ENCODE measurements at regions not wholly inside any gene's neighbourhood (a gene's known extent, or its start where the extent isn't known, plus 50 kb on each side); places are given as distances from the start of the nearest gene placed in this dataset.
A peak's percentile ranks its signal among the peaks of the same experiment; 100 is the strongest.

DNA sequence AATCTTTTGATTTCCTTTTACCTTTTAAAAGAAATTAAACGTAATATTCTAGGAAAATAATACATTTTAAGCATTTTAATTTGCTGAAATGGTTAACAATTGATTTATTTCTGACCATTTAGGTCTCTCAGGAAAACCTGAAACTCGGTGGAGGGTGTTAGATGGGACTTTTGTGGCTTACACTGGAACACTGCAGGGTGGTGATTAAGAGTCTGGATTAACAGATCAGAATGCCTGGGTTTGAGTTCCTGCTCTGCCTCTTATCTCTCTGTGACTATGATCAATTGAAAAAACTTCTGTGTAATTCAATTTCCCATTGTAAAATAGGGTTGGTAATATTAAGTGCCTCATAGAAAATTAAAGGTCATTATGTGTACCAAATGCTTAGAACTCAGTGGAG, 168.7 kb downstream of the UBE2E3 start:
- no peak for DNase-seq (ENCODE audit: low spot score)

DNA sequence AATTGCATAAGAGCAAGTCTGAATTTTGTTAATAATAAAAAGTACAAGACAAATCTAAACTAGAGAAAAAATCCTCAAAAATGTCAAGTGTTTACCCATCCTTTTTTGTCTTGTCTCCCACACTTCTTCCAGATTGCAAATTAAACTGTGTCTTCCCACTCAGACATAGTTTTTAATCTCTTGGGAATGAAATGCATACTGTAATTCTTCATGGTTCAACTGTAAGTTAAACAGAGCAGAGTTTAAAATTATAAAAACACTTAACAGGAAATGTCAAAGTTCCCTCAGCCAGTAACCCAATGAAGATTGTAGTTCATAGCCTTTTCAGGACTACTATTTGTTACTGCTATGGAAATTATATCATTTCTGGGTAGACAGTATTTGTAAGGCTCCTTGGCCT, 171.8 kb downstream of the UBE2E3 start:
- no peak for DNase-seq (ENCODE audit: low spot score)

DNA sequence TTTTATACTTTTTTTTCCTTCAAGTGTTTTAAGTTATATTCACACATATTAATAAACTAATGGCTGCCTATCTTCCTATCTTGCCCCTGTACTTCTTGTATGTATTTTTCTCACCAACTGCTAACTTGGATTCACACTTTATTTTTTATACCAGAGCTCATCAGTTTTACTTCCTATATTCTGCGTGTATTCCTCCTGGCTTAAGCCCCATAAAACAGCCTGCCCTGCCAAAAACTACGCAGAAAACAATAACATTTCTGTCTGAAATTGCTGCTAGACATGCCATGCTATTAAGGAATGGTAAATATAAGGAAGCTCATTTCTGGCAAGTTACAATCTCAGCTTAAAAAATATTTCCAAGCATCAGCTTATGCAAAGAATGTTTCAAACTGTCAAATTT, 172.3 kb downstream of the UBE2E3 start:
- no peak for DNase-seq (ENCODE audit: low spot score)

DNA sequence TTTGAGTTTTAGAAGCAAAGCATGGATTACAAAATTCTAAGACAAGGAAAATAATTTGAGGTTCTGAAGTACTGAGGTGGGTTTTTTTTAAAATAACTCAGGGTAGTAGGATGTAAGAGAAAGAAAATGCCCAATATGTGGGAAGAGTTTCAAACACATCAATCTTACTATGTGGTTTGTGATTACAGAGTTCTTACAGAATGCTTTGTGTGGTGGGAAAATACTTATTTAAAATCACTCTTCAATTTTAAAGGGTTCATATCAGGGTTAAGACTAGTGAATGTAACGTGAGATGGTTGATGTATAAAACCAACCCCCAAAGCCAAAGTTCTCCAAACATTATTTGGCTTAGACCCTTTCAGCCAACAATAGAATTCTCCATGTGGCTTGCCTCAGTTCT, 173.5 kb downstream of the UBE2E3 start:
- no peak for DNase-seq (ENCODE audit: low spot score)

DNA sequence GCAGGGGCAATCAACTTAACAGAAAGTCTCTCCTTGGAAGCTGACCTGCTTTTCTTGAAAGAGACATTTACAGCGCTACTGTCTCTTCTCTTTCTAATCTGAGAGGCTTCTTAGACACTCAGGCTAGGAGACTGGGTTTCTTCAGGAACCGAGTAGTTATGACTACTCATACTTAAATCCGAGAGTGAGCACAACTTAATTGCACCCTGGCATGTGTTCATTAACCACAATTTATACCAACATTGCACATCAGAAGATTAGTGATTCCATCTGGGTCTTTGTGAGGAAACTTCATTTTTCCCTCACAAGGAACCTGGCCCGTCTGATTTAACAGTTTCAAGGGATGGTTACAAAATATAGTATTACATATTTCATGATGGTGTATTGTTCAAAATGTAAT, 176.9 kb downstream of the UBE2E3 start:
- no peak for DNase-seq (ENCODE audit: low spot score)

DNA sequence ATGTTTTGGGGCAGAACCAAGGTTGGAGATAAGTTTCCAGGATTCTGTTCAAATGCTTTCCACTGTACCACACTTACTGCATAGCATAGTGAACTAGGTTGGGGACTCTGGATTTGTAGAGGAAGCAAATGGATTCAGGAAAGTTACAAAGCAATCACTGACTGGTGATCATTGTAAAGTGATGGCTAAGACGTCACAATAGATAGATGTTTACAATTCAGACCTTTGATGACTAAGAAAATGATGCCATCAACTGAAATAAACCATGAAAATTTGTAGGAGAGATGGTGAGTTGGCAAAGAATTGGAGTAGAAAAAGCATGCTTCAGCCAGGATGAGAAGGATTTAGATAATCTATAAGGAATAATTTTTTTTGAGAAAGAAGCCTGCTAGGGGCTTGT, 178.0 kb downstream of the UBE2E3 start:
- no peak for DNase-seq (ENCODE audit: low spot score)

DNA sequence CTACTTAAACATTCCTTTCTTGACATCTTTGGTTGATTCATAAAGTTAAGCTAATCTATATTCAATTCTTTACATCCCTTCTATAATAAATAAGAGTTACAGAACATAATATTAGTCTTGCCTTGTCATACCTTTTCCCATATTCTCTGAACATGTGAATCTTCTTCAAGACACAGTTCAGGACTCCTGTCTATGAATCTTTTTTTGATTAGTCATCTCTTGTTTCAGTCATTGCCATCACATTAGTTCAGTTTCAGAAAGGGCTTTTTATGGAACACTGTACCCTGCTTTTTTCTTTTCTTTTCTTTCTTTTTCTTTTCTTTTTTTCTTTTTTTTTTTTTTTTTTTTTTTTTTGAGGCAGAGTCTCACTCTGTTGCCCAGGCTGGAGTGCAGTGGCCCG, 181.2 kb downstream of the UBE2E3 start:
- DNase-seq (ENCODE audit: low spot score): no peak

DNA sequence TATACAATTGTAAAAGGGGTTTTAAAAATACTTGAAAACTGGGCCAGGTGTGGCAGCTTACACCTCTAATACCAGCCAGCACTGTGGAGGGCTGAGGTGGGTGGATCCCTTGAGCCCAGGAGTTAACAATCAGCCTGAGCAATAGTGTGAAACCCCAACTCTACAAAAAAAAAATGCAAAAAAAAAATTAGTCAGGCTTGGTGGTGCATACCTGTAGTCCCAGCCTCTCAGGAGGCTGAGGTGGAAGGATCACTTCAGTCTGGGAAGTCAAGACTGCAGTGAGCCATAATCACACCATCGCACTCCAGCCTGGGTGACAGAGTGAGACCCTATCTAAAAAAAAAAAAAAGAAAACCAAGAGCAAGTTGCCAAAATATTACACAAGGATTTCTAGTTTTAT, 182.7 kb downstream of the UBE2E3 start:
- peak; percentile 75 for DNase-seq (ENCODE audit: low spot score)

DNA sequence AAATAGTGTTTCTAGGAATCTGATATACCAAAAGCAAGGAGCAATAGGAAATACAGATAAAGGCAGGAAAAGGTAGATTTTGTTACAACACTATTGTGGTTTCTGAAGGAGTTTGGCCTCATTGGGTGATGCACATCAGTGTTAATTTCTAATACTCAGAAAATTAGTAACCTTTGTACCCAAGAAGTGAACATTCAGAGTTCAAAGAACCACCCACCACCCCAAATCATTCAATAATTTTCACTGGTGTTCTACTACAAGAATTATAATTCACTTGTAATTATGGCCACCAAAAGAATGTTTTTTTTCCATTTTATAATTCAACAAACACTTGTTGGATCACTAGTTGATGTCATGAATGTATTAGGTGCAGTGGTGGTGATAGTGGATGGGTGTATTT, 183.3 kb downstream of the UBE2E3 start:
- DNase-seq (ENCODE audit: low spot score): peak; percentile 72

DNA sequence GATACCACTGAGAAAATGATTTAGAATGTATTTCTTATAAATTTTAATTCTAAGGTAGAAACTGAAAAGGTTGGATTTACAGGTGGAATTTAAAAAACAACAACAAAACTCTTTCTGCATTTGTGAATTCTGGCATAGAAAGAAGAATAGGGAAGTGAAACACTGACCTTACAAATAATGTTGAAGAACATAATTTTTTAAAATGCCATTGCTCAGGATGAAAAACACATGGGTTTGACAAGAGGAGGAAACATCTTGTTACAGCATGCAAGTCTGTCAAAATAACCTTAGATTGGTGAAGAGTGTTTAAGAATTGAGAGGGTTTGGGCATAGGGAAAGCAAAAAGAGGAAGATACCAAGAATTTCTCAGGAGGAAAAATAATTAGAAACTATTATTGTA, 184.3 kb downstream of the UBE2E3 start:
- DNase-seq (ENCODE audit: low spot score): no peak

DNA sequence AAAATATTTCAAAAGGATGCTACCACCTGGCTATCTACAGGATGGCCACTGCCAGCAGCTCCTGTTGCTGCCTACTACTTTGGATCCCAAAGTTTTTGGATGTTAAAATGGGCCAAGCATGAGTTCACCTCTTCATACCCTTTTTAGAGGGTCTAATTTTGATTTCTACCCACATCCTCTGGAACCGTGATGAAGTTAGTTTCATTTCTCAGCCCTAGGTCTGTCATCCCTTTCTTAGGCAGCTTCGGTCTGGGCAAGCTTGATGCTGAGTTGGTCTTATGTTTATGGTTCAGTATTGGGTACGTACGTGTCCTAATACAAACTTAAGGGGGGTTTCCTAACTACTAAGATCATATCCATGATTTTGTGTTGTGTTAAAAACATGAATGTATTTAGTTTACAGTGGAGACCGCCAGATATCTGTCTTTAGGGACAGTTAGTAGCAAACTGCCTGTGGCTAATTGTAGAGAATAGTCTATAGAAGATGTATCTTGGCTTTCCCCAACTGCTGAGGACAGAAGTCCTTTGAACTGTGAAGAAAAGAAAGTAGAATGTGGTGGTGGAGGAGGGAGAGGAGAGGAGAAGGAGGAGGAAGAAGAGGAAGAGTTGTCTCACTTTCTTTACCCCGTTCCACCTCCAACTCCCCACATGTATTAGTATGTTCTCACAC, 184.9 kb downstream of the UBE2E3 start:
- DNase-seq (ENCODE audit: low spot score): peak; percentile 66

DNA sequence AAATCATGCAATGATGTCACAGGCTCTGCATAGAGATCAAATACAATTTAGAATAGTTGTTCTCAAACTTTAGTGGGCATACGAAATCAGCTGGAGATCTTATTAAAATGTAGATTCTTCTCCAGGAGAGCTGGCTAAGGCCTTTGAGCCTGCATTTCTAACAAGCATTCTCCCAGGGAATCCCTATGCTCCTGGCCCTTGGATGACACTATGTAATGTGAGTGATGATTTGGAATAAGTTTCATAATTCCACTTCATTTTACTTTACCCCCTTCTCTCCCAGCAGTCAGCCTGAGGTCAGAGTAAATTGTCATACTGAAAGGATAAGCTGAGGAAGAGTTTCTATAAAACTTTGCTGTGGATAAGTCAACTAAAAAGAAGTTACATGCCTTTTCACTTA, 189.1 kb downstream of the UBE2E3 start:
- DNase-seq (ENCODE audit: low spot score): no peak

DNA sequence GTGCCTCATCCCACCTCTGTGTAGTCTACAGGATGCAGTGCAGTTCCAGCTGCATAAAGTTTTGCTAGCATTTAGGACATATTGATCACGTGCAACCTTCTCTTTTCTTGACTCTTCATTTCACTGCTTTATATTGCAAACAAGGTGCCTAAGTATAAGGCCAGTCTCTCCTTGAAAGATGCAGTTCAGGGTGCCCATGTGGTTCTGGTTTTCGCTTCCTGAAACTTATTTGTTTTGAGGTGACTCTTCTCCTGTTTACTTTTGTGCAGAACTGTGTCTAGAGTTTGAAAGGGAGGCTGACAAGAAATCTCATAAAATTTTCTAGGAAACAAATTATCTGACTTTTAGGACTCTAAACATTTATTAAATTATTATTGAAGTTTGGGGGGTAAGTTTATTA, 189.9 kb downstream of the UBE2E3 start:
- peak; percentile 53 for DNase-seq (ENCODE audit: low spot score)

DNA sequence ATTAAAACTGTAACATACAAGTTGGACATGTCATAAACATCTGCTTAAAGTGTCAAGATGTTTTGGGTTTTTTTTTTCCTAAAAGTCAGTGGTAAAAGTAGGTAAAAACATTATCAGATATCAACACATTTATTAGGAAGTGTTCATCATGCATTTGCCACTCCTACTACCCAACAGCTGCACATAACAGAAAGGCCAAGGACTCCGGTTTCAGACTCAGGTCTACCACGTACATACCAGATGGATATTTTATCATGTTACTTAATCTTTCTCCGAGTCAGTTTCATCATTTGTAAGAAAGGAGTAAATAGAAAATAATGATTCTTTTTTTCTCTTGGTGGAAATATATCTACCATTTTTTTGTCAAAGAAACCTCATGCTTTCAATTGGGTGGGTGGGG, 192.3 kb downstream of the UBE2E3 start:
- DNase-seq (ENCODE audit: low spot score): no peak

DNA sequence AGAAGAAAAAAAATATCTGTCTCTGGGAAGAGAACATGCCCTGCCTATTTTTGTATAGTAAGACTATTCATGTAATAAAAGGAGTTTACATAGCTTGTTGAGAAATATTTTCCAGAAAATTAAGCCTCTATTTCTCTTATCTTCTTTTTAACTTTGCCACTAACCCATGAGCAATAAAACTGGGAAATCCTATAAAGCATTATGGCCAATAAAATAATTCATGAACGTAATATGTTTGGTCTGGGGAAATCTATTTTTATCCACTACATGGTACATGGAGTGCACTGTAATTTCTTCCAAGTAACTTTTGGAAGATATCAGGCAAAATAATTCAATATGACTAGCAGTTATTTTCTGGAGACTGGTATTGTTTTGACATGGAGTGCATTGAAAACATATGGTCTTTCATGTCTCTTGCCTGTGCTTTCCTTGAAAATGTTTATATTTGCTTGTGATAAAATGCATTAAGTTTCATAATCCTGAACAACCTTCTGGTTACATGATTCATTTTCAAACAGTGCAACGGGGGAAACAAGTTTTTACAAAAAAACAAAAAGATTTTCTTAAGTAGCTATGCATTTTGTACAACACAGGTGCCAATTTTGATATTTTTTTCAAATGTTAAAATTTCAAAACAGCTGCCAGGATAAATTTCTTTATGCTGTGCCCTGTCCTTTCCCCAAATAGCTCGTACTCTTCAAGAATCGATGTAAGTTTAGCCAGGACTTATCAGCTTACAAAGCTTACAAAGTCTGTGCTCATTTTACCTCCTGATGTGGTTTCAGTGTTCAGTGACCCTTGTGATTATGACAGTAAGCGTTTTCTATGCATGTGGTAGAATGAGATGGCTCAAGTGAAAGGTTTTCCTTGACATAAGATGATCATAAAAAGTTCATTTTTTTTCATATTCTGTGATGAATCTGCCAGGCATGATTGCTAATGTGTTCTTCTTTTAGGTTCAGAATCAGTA, 194.5 kb downstream of the UBE2E3 start:
- DNase-seq (ENCODE audit: low spot score): no peak

DNA sequence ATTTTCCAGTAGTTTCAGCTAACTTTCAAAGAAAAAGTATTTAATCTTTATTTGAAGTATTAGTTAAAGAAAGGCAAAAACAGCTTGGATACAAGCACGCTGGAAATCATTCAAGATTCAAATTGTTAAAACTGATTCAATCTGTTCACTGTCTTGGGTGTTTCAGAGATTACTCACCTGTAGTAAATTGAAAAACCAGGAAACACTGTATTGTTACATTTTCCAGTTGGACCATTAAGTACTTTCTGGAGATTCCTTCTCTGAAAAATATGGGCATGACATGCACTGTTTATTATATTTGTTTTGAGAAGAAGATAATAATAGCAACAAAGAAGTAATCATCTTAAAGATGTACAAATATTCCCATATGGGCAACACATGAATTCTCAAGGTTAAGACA, 196.1 kb downstream of the UBE2E3 start:
- no peak for DNase-seq (ENCODE audit: low spot score)

DNA sequence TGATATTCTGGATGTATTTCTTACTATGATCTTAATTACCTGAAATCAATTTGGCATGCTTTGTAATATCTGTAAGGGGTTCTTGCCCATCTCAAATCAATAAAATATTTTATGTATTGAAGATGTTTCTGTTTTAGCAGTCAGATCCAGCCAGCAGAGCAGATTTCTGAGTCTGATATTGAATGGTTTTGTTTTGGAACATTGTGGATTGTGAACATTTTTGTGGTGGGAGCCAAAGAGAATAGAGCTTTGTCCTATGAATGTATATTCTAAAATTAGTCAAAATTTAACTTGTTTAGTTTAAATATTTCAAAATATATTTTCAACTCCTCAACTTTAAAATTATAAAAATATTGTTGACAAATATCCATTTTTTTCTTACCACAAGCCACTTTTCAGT, 197.0 kb downstream of the UBE2E3 start:
- DNase-seq (ENCODE audit: low spot score): no peak

DNA sequence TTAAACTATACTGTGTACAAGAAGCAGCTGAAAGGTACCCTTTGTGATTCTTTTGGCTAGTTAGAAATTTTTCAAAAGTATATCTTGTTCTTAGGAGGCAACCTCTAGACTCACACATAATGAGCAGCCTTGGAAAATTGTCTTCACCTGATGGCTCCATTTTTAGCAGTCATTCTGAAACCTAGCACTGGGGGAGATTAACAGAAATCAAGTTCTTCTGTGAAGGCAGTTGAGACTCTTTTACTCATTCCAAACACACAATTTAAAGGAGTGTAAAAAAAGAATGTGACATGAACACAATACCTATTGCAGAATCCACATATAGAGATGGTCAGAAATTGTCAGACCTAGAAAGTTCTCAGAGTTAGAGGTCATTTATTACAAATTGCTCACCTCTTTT, 197.7 kb downstream of the UBE2E3 start:
- DNase-seq (ENCODE audit: low spot score): no peak

DNA sequence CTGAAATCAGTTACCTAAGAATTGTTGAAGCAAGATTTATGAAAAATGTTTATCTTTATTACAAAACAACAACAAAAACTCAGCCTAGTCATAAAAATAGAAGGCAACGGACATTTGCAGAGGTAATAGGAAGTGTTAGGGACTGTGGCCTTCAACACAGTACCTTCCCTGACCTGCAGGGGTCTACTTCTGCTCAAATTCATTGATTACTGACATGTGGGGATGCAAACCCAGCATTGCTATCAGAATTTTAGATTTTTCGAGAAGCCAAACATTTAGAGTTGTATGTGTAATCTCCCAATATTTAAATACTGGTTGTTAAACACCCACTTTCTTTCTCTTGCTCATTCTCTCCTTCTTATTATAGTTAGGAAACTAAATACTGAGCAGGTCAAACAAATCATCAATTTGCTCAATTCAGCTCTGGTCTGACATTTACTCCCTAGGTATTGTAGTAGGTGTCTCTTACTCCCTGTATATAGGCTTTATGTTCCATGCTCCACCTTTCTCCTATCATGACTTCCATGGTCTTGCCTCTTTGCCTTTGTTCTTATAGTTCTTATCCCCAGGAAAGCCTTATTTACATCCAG, 198.5 kb downstream of the UBE2E3 start:
- DNase-seq (ENCODE audit: low spot score): peak; percentile 64

DNA sequence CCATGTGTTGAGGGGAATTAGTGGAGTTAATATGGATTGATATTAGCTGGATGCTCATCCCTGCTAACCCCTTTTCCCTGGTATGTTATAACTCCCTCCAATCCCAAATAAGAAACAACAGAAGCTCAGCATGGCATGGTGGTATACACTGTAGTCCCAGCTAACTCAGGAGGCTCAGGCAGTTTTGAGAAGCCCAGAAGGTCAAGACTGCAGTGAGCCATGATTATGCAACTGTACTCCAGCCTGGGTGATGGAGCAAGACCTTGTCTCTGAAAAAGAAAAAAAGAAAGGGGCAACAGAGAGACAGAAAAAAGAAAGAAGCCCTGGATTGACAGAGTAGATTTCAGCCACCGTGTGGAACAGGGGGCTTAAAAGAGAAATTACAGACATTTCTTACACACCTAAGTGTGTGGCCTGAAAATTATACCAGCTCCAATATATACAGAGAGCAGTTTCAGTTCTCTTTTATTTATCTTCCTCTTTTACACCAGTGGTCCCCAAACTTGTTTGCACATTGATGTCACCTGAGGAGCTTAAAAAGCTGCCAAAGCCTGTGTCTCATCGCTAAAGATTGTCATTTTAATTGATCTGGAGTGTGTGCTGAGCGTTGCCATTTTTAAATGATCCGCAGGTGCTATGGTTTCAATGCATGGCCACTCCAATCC, 203.6 kb downstream of the UBE2E3 start:
- DNase-seq (ENCODE audit: low spot score): no peak

DNA sequence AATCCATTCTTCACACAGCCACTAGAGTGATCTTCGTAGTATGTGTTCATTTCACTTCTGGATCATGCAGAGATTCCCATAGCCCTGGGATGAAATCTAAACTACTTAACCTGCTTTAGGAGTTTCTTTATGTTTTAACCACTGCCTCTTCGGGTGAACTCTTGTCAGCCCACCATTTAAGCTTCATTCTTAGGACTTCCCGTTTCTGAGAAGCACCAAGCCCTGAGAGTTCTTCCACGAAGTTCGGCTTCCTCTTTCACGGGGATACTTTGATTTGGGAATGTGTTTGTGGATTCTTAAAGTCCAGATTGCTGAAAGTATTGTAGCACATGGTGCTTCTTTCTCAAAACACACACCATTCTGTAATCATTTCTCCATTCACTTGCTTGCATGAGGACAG, 205.0 kb downstream of the UBE2E3 start:
- no peak for DNase-seq (ENCODE audit: low spot score)

DNA sequence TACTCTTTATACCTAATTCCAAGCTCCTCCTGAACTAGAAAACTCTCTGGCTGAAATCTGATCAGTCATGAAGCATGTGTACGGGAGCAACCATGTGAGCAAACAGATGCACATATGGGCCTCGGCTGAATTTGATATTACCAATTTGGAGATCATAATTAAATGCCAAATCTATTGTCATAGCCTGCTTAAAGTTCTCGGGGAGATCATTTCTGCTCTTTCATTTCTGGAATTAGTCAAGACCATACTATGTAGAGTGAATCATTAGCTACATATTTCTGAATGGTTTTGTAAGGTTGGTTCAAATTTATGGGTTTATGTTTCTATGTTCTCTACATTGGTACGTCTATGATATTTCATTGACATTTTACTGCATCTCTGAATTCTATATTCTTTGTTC, 205.5 kb downstream of the UBE2E3 start:
- no peak for DNase-seq (ENCODE audit: low spot score)

DNA sequence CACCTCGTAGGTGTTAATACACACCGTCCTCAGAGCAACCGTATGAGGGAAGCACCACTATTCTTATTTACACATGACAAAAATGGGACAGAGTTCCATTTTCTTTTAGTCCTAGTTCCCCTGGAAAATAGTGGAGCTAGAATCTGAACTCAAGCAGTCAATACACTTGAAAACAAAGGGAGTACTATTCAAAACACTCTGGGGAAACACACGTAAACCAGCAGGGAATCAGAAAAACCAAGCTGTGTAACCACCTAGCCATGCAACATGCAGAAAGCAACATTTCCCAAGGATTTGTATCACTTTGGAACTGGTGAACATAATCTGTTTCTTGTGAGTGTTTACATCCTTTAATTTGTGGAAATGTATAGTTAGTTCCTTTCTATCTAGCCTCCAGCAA, 208.2 kb downstream of the UBE2E3 start:
- DNase-seq (ENCODE audit: low spot score): no peak
